ENCODE measurements at regions not wholly inside any gene's neighbourhood (a gene's known extent, or its start where the extent isn't known, plus 50 kb on each side); places are given as distances from the start of the nearest gene placed in this dataset.

- no peak for TF ChIP-seq CTCF (IDR thresholded peaks at IDR 0.05)
- TF ChIP-seq POLR2A (IDR thresholded peaks at IDR 0.05): no peak
Measured at GRCh38 chr1:200490183-200490582, 80.3 kb upstream of the ZNF281 start.

Measured in esophagus squamous epithelium (tissue), 4 donors.